AG08396 (cell line): ENCODE measurements at regions not wholly inside any gene's neighbourhood (a gene's known extent, or its start where the extent isn't known, plus 50 kb on each side); places are given as distances from the start of the nearest gene placed in this dataset.
"Not testable (repeated sequence)": the region's sequence is repeated elsewhere in the genome, so short reads cannot be mapped to it uniquely, and the experiment has no call there.

Source experiments
- DNase-seq: peaks from one replicate; pipeline ENCODE4 v3.0.0; 2012; ENCODE audit warnings: low spot score, mixed read lengths

GRCh38 chr4:170170861-170171260 lies 81.1 kb upstream of the AADAT start:
- no peak for DNase-seq

GRCh38 chr4:170169699-170170098 lies 79.9 kb upstream of the AADAT start:
- DNase-seq: no peak

- no peak for DNase-seq
These were observed 77.9 kb upstream of the AADAT start for GRCh38 chr4:170167678-170168077.

GRCh38 chr4:170166193-170166592 lies 76.4 kb upstream of the AADAT start:
- not testable (repeated sequence) for DNase-seq

- DNase-seq: no peak
These were observed 72.7 kb upstream of the AADAT start for GRCh38 chr4:170162416-170162815.

GRCh38 chr4:170157670-170158069 lies 67.9 kb upstream of the AADAT start:
- DNase-seq: no peak

- DNase-seq: no peak
These were observed 55.4 kb upstream of the AADAT start for GRCh38 chr4:170145120-170145519.

- DNase-seq: peak; percentile 17
These were observed 50.0 kb upstream of the AADAT start for GRCh38 chr4:170139764-170140163.
